NCI-H748 (cell line): ENCODE measurements at regions not wholly inside any gene's neighbourhood (a gene's known extent, or its start where the extent isn't known, plus 50 kb on each side); places are given as distances from the start of the nearest gene placed in this dataset.

Experiments
- DNase-seq: peaks from one replicate; lab custom pipeline; 2025; ENCODE audit not compliant: unreplicated experiment; lab: John Stamatoyannopoulos, UW

- DNase-seq, result no peak
Measured at GRCh38 chr2:105150231-105150630, 91.3 kb upstream of the GPR45 start.

- DNase-seq, result no peak
Measured at GRCh38 chr2:105154119-105154818, 87.3 kb upstream of the GPR45 start.

- DNase-seq, result no peak
Measured at GRCh38 chr2:105156166-105156565, 85.4 kb upstream of the GPR45 start.

GRCh38 chr2:105158002-105158401 is 83.5 kb upstream of the GPR45 start:
- no peak for DNase-seq

GRCh38 chr2:105166688-105167087 is 74.9 kb upstream of the GPR45 start:
- DNase-seq, result peak; percentile 91

GRCh38 chr2:105168543-105168942 is 73.0 kb upstream of the GPR45 start:
- DNase-seq, result no peak

- DNase-seq, result no peak
Measured at GRCh38 chr2:105175231-105175630, 66.3 kb upstream of the GPR45 start.

GRCh38 chr2:105176429-105176828 is 65.1 kb upstream of the GPR45 start:
- DNase-seq, result peak; percentile 30

GRCh38 chr2:105177008-105177407 is 64.5 kb upstream of the GPR45 start:
- no peak for DNase-seq

- DNase-seq, result no peak
Measured at GRCh38 chr2:105177536-105178254, 63.8 kb upstream of the GPR45 start.

- peak; percentile 60 for DNase-seq
Measured at GRCh38 chr2:105179469-105180372, 61.8 kb upstream of the GPR45 start.

- DNase-seq, result no peak
Measured at GRCh38 chr2:105180491-105180972, 61.0 kb upstream of the GPR45 start.

- no peak for DNase-seq
Measured at GRCh38 chr2:105181282-105181681, 60.3 kb upstream of the GPR45 start.

GRCh38 chr2:105183555-105184323 is 57.8 kb upstream of the GPR45 start:
- DNase-seq, result no peak

- DNase-seq, result peak; percentile 2
Measured at GRCh38 chr2:105184420-105184819, 57.1 kb upstream of the GPR45 start.

- DNase-seq, result peak; percentile 10
Measured at GRCh38 chr2:105186967-105187498, 54.5 kb upstream of the GPR45 start.

- no peak for DNase-seq
Measured at GRCh38 chr2:105187531-105187930, 54.0 kb upstream of the GPR45 start.

- no peak for DNase-seq
Measured at GRCh38 chr2:105188343-105188742, 53.2 kb upstream of the GPR45 start.
